22Rv1 (cell line): ENCODE measurements at regions not wholly inside any gene's neighbourhood (a gene's known extent, or its start where the extent isn't known, plus 50 kb on each side); places are given as distances from the start of the nearest gene placed in this dataset.

ENCODE experiments used
- H3K27ac ChIP-seq: fragments of 450-650 bp; 2 replicates; pipeline ENCODE4 v1.5.1; 2017
- CTCF ChIP-seq: fragments of 450-650 bp; IDR thresholded peaks from 2 replicates; pipeline ENCODE4 v1.5.1; 2017; ENCODE audit warnings: mild to moderate bottlenecking
- ZFX ChIP-seq: fragments of 450-650 bp; IDR thresholded peaks from 2 replicates; pipeline ENCODE4 v1.6.1; 2017; ENCODE audit warnings: antibody characterized with exemption, borderline replicate concordance

- H3K27ac ChIP-seq: no peak overlapping the region
- TF ChIP-seq CTCF: no peak
- no peak for TF ChIP-seq ZFX
Observed at GRCh38 chr20:61053889-61054288, 198.2 kb upstream of the CDH4 start.

- no peak for TF ChIP-seq ZFX
- no peak for TF ChIP-seq CTCF
- H3K27ac ChIP-seq: no peak overlapping the region
Observed at GRCh38 chr20:61054411-61054810, 197.7 kb upstream of the CDH4 start.

- TF ChIP-seq ZFX: no peak
- no peak overlapping the region for H3K27ac ChIP-seq
Observed at GRCh38 chr20:61055180-61056010, 196.7 kb upstream of the CDH4 start.

GRCh38 chr20:61056116-61056515, 195.9 kb upstream of the CDH4 start:
- H3K27ac ChIP-seq: no peak overlapping the region
- no peak for TF ChIP-seq ZFX
- TF ChIP-seq CTCF: no peak

DNA sequence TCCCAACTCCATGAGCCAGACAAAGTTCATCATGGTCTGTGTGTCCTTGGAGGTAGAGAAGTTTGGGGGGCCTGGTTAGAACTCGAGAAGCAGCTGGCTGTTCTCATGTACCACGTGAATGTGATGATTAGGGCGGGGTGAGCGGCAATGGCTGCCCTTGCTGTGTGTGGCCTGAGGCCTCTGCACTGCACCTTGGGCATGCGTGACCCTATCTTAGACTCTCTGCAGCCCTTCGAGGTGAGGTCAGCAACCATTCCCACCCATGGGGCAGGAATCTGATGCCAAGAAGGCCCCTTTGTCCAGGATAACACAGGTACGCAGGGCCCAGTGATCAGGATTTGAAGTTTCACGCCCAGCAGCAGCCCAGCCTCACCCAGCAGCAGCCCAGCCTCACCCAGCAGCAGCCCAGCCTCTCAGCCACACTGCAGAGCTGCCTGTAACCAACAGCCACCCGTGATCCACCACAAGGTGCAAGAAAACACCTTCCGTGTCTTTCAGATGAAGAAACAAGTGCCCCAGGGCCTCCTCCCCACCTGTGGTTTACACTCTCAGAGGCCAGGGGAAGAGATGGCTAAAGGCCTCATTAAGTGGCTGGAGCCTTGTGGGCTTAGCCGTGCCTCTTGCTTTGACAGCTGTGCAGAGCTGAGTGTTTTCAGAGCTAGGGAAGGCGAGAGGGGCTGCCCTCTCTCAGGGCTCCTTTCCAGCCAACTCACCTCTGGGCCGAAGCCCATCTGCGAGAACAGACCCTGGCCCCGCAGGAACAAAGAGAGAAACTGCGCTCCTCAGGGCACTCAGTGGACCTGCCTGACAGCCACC, 195.2 kb upstream of the CDH4 start:
- no peak for TF ChIP-seq ZFX
- no peak for TF ChIP-seq CTCF
- H3K27ac ChIP-seq: no peak overlapping the region

- TF ChIP-seq CTCF (no peak), ZFX (no peak)
Observed at GRCh38 chr20:61057443-61058121, 194.5 kb upstream of the CDH4 start.

DNA sequence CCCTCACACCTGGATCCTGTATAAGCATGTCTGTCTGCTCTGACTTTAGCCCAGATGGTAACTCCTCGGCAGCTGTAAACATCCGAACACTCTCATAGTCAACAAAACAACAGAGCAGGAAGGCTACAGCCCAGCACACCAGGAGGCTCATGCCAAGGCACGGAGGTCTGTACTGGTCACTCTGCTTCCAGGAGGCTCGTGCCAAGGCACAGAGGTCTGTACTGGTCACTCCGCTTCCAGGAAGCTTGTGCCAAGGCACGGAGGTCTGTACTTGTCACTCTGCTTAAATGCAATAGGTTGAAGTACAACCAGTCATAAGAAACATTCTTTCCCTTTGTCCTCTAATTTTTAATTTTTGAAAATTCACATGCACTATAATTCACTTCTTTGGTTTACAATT, 190.1 kb upstream of the CDH4 start:
- TF ChIP-seq CTCF: no peak
- no peak for TF ChIP-seq ZFX
- H3K27ac ChIP-seq: no peak overlapping the region

More at GRCh38 chr20:61057443-61058121, 194.5 kb upstream of the CDH4 start:
- no peak overlapping the region for H3K27ac ChIP-seq
